ENCODE measurements at regions not wholly inside any gene's neighbourhood (a gene's known extent, or its start where the extent isn't known, plus 50 kb on each side); places are given as distances from the start of the nearest gene placed in this dataset.

GRCh38 chr6:15779726-15780125, 116.9 kb upstream of the DTNBP1 start:
- Histone ChIP-seq H2BK15ac (ENCODE audit: low read depth, low read length) (no peak overlapping the region), H3K9me3 (ENCODE audit: control insufficient read depth, low read depth, low read length) (no peaks in the 10 kb centered on the region), H3T11ph (ENCODE audit: low read length) (no peak overlapping the region), H3K14ac (ENCODE audit: insufficient read depth, low read length) (no peak overlapping the region), H3K23ac (ENCODE audit: insufficient read length, low read depth, low read length) (no peak overlapping the region), H3K27me3 (ENCODE audit: insufficient read depth, low read length) (no peaks in the 10 kb centered on the region), H4K5ac (ENCODE audit: insufficient read length, low read depth, low read length) (no peak overlapping the region), H3K9ac (ENCODE audit: extremely low read depth, insufficient read length, low read length) (no peak overlapping the region), H4K20me1 (ENCODE audit: control insufficient read depth, insufficient read depth, insufficient read length) (no peaks in the 10 kb centered on the region), H3K56ac (ENCODE audit: insufficient read length, low read depth, low read length) (no peak overlapping the region), H2BK20ac (ENCODE audit: low read depth, low read length, poor library complexity, severe bottlenecking) (no peak overlapping the region), H2BK120ac (ENCODE audit: low read depth, low read length, poor library complexity, severe bottlenecking) (no peak overlapping the region), H3K4me2 (ENCODE audit: insufficient read depth, insufficient read length, low read length) (no peak overlapping the region), H3K23me2 (ENCODE audit: insufficient read length, low read depth, low read length, poor library complexity, severe bottlenecking) (no peaks in the 10 kb centered on the region), H3K27ac (ENCODE audit: insufficient read length, low read depth, low read length) (no peak overlapping the region), H3K79me1 (ENCODE audit: insufficient read depth, low read depth, low read length, poor library complexity, severe bottlenecking) (no peaks in the 10 kb centered on the region), H2BK12ac (ENCODE audit: insufficient read length, low read depth, low read length) (no peak overlapping the region), H2AFZ (ENCODE audit: low read length) (no peak overlapping the region), H3K18ac (ENCODE audit: insufficient read length, low read depth, low read length) (no peak overlapping the region), H4K91ac (ENCODE audit: insufficient read length, low read depth, low read length) (no peak overlapping the region), H3K79me2 (ENCODE audit: insufficient read depth, low read length) (no peaks in the 10 kb centered on the region), H3K4me1 (ENCODE audit: insufficient read depth, low read length) (peaks cover 4% of the 10 kb centered on the region; the same call in 1 of the 2 replicates), H3K4ac (ENCODE audit: low read depth, low read length) (no peak overlapping the region), H2BK5ac (ENCODE audit: insufficient read length, low read length) (no peak overlapping the region), H2AK5ac (ENCODE audit: insufficient read length, low read length) (no peak overlapping the region), H4K8ac (replicated peaks; ENCODE audit: insufficient read length, low read depth, low read length) (no peak overlapping the region)
- H3K27me3 Mint-ChIP-seq (ENCODE audit: low read depth): peaks cover 1% of the 10 kb centered on the region; the same call in 1 of the 2 replicates
- no peaks in the 10 kb centered on the region for H3K36me3 Mint-ChIP-seq (ENCODE audit: insufficient read depth in 1 of 3, low read depth in 3 of 3)
- H3K4me3 Mint-ChIP-seq: no peak overlapping the region
- no CpG with 5 or more reads among the region's 3 CpGs for WGBS (ENCODE audit: extremely low coverage, insufficient read length, low lambda C conversion rate)
- no peak for TF ChIP-seq CTCF (conservative IDR thresholded peaks at IDR 0.05)
- 0 out of 5 replicates have a peak, but pooled peaks cover 0 to 1% of the 10 kb centered on the region in 2 experiments for H3K9me3 Mint-ChIP-seq
- no peak overlapping the region for H3K27ac Mint-ChIP-seq
- peaks cover 4 to 9% of the 10 kb centered on the region in 2 experiments; a peak in 3 of 4 replicates for H3K4me1 Mint-ChIP-seq
- no peak for DNase-seq
